A549 (cell line): ENCODE measurements at regions not wholly inside any gene's neighbourhood (a gene's known extent, or its start where the extent isn't known, plus 50 kb on each side); places are given as distances from the start of the nearest gene placed in this dataset.

ENCODE experiments used
- ATAC-seq, 2 experiments: fragments of 200-7000 bp in 1 of 2; fragments of >200 bp in 1 of 2; cut with Nextera tagmentation in 1 of 2; cut with Tn5 transposase in 1 of 2; 3 replicates each; pipeline versions ENCODE4 v1.8.0 to v1.9.1; 2018 to 2020; ENCODE audit warnings: mild to moderate bottlenecking in 1 of 2, moderate library complexity in 1 of 2
- CTCF ChIA-PET: fragments of 300-600 bp; sonication (Branson Sonifier 250); formaldehyde crosslinking; extraction: SDS; loops from one replicate; lab custom pipeline; 2021; ENCODE audit warnings: antibody characterized with exemption, inconsistent platforms; lab: Yijun Ruan, JAX
- POLR2A ChIA-PET: fragments of 350-600 bp; formaldehyde crosslinking; extraction: SDS; loops from one replicate; lab custom pipeline; 2021; ENCODE audit warnings: antibody characterized with exemption, inconsistent platforms; lab: Yijun Ruan, JAX
- DNase-seq, 2 experiments: peaks; one replicate each; pipeline versions ENCODE4 v3.0.0 to v3.0.0-alpha.2; 2011 to 2016; ENCODE audit warnings: low read depth in 1 of 2, low spot score in 1 of 2
- FAIRE-seq: peaks from 2 replicates; lab custom pipeline; 2011; peaks lifted over from hg19 to GRCh38; lab: Jason Lieb, UNC
- H3K27ac ChIP-seq, 2 experiments: fragments of >200 bp; sonication (Bioruptor Twin); formaldehyde crosslinking; 3 replicates each; pipeline ENCODE4 v1.5.1; 2016 to 2017
- H3K4me1 ChIP-seq: fragments of >200 bp; sonication (Bioruptor Twin); formaldehyde crosslinking; 3 replicates; pipeline ENCODE4 v1.6.1; 2016
- H3K4me2 ChIP-seq: fragments of >200 bp; sonication (Bioruptor Twin); formaldehyde crosslinking; 3 replicates; pipeline ENCODE4 v1.6.1; 2016
- H3K4me3 ChIP-seq: fragments of >200 bp; sonication (Bioruptor Twin); formaldehyde crosslinking; 3 replicates; pipeline ENCODE4 v1.5.1; 2016
- H3K9me3 ChIP-seq: fragments of >200 bp; sonication (Bioruptor Twin); formaldehyde crosslinking; 3 replicates; pipeline ENCODE4 v1.6.1; 2016
- CBX8 ChIP-seq: fragments of 200-600 bp; sonication (generic); IDR thresholded peaks from 2 replicates; pipeline ENCODE4 v1.6.1; 2016
- CEBPB ChIP-seq, 2 experiments: fragments of >200 bp in 1 of 2; sonication (Bioruptor Twin) in 1 of 2; formaldehyde crosslinking in 1 of 2; IDR thresholded peaks; 2 replicates each; pipeline ENCODE4 v1.6.1; 2012 to 2016
- CHD2 ChIP-seq: fragments of 150-350 bp; IDR thresholded peaks from 2 replicates; pipeline ENCODE4 v1.6.1; 2014; ENCODE audit warnings: low read length; ENCODE audit not compliant: partially characterized antibody
- ESRRA ChIP-seq: fragments of 150-350 bp; IDR thresholded peaks from 2 replicates; pipeline ENCODE4 v1.6.1; 2014; ENCODE audit warnings: mild to moderate bottlenecking, low read length, borderline replicate concordance
- FOSB ChIP-seq: fragments of 250-450 bp; sonication (Bioruptor Pico); IDR thresholded peaks from 2 replicates; pipeline ENCODE4 v1.5.0; 2020; ENCODE audit warnings: mild to moderate bottlenecking, moderate library complexity
- FOSL2 ChIP-seq, 2 experiments: fragments of 450-650 bp in 1 of 2; fragments of >200 bp in 1 of 2; sonication (Bioruptor Twin) in 1 of 2; formaldehyde crosslinking; IDR thresholded peaks; 2 replicates each; pipeline versions ENCODE4 v1.5.0 to v1.6.1; 2016 to 2020; ENCODE audit warnings: mild to moderate bottlenecking in 1 of 2, moderate library complexity in 1 of 2
- HDAC2 ChIP-seq: fragments of 200-600 bp; sonication (generic); IDR thresholded peaks from 2 replicates; pipeline ENCODE4 v1.6.1; 2016
- HEYL ChIP-seq: fragments of 250-450 bp; sonication (Bioruptor Pico); IDR thresholded peaks from 2 replicates; pipeline ENCODE4 v1.8.0; 2021; ENCODE audit warnings: mild to moderate bottlenecking, moderate library complexity
- HOXB5 ChIP-seq: fragments of 250-450 bp; sonication (Bioruptor Pico); IDR thresholded peaks from 2 replicates; pipeline ENCODE4 v1.5.0; 2020; ENCODE audit warnings: mild to moderate bottlenecking, moderate library complexity
- JUNB ChIP-seq: fragments of >200 bp; sonication (Bioruptor Twin); formaldehyde crosslinking; IDR thresholded peaks from 2 replicates; pipeline ENCODE4 v1.6.1; 2016
- NFE2L2 ChIP-seq: fragments of 150-350 bp; conservative IDR thresholded peaks from 2 replicates; pipeline ENCODE4 v1.6.1; 2014; ENCODE audit warnings: low read length
- NR3C1 ChIP-seq: fragments of >200 bp; sonication (Bioruptor Twin); formaldehyde crosslinking; IDR thresholded peaks from 3 replicates; pipeline ENCODE4 v1.6.1; 2017
- RAD21 ChIP-seq, 2 experiments: fragments of >200 bp in 1 of 2; sonication (Bioruptor Twin) in 1 of 2; formaldehyde crosslinking in 1 of 2; IDR thresholded peaks in 1 of 2; conservative IDR thresholded peaks in 1 of 2; 2 replicates in 1 of 2; 3 replicates in 1 of 2; pipeline ENCODE4 v1.6.1; 2012 to 2018; ENCODE audit warnings: inconsistent platforms in 1 of 2
- RARB ChIP-seq: fragments of 250-450 bp; sonication (Bioruptor Pico); IDR thresholded peaks from 2 replicates; pipeline ENCODE4 v1.8.0; 2021; ENCODE audit warnings: mild to moderate bottlenecking, moderate library complexity
- RCOR1 ChIP-seq: fragments of 150-350 bp; IDR thresholded peaks from 2 replicates; pipeline ENCODE4 v1.6.1; 2014; ENCODE audit warnings: antibody characterized with exemption, low read length, low read depth
- REST ChIP-seq: fragments of 200-600 bp; sonication (generic); IDR thresholded peaks from 2 replicates; pipeline ENCODE4 v1.6.1; 2016; ENCODE audit warnings: antibody characterized with exemption, mild to moderate bottlenecking, moderate library complexity
- RFX5 ChIP-seq: fragments of 450-650 bp; IDR thresholded peaks from 2 replicates; pipeline ENCODE4 v1.7.1; 2014; ENCODE audit warnings: antibody characterized with exemption, mild to moderate bottlenecking, moderate library complexity
- RNF2 ChIP-seq: fragments of 200-600 bp; sonication (generic); IDR thresholded peaks from 2 replicates; pipeline ENCODE4 v1.6.1; 2016; ENCODE audit warnings: low read depth, mild to moderate bottlenecking, antibody characterized with exemption, moderate library complexity, borderline replicate concordance
- SMC3 ChIP-seq: fragments of >200 bp; sonication (Bioruptor Twin); formaldehyde crosslinking; IDR thresholded peaks from 3 replicates; pipeline ENCODE4 v1.6.1; 2018; ENCODE audit warnings: inconsistent platforms
- TFCP2L1 ChIP-seq: fragments of 250-450 bp; sonication (Bioruptor Pico); IDR thresholded peaks from 2 replicates; pipeline ENCODE4 v1.5.0; 2021; ENCODE audit warnings: mild to moderate bottlenecking
- ZC3H11A ChIP-seq: fragments of 450-650 bp; IDR thresholded peaks from 2 replicates; pipeline ENCODE4 v1.6.1; 2014; ENCODE audit warnings: antibody characterized with exemption, mild to moderate bottlenecking
- ZFP36 ChIP-seq: fragments of 450-650 bp; IDR thresholded peaks from 2 replicates; pipeline ENCODE4 v1.6.1; 2014; ENCODE audit warnings: borderline replicate concordance; ENCODE audit not compliant: partially characterized antibody
- ZNF302 ChIP-seq: fragments of 250-450 bp; sonication (Bioruptor Pico); IDR thresholded peaks from 2 replicates; pipeline ENCODE4 v1.9.0; 2021; ENCODE audit warnings: inconsistent platforms, mild to moderate bottlenecking, moderate library complexity
- WGBS: methylation state at CpG from one replicate; pipeline ENCODE4 v1.1.6; 2017; ENCODE audit errors: missing lambda C conversion rate; 5-methylcytosine and 5-hydroxymethylcytosine counted together
- TF ChIP-seq, protein P1 (sequence below): fragments of 250-450 bp; sonication (Bioruptor Pico); IDR thresholded peaks from 2 replicates; pipeline ENCODE4 v1.5.0; 2020; ENCODE audit warnings: low read depth, mild to moderate bottlenecking, moderate library complexity
- TF ChIP-seq, protein P2 (sequence below): fragments of 250-450 bp; sonication (Bioruptor Pico); IDR thresholded peaks from 2 replicates; pipeline ENCODE4 v1.5.0; 2021; ENCODE audit warnings: mild to moderate bottlenecking, moderate library complexity, borderline replicate concordance

GRCh38 chrX:70995338-70995737 is 64.4 kb upstream of the SLC7A3 start:
- TF ChIP-seq REST: no peak
- TF ChIP-seq ESRRA: no peak
- TF ChIP-seq CEBPB (IDR thresholded peaks at IDR 0.05): no peak
- no peak for TF ChIP-seq HEYL (CRISPR knock-in tag)
- no peak for TF ChIP-seq ZNF302 (CRISPR knock-in tag)
- TF ChIP-seq, protein P1, sequence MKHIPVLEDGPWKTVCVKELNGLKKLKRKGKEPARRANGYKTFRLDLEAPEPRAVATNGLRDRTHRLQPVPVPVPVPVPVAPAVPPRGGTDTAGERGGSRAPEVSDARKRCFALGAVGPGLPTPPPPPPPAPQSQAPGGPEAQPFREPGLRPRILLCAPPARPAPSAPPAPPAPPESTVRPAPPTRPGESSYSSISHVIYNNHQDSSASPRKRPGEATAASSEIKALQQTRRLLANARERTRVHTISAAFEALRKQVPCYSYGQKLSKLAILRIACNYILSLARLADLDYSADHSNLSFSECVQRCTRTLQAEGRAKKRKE: no peak
- TF ChIP-seq HOXB5 (CRISPR knock-in tag): no peak
- no peak for TF ChIP-seq CBX8
- TF ChIP-seq RFX5: no peak
- no peak for TF ChIP-seq ZFP36
- TF ChIP-seq RARB: no peak
- no peak for TF ChIP-seq JUNB
- no peak for TF ChIP-seq HDAC2
- no peak for TF ChIP-seq RAD21 (conservative IDR thresholded peaks at IDR 0.05 in 1 of 2, IDR thresholded peaks at IDR 0.05 in 1 of 2)
- no peak for TF ChIP-seq ZC3H11A
- TF ChIP-seq FOSB (CRISPR knock-in tag): no peak
- no peak for TF ChIP-seq RNF2
- ChIA-PET POLR2A (no interaction called here), CTCF (interaction anchor here (0.6 to 1.2 kb wide), 2 partner anchors 14 to 133 kb away, joined by 4 read pairs; no protein-coding TSS in a partner anchor)
- Histone ChIP-seq H3K27ac (no peak overlapping the region), H3K4me3 (no peak overlapping the region), H3K4me1 (no peaks in the 10 kb centered on the region), H3K9me3 (peaks cover 9% of the 10 kb centered on the region; the same call in 2 of the 3 replicates), H3K4me2 (no peak overlapping the region)
- WGBS: 67% methylated on average over 5 of the region's 5 CpGs
- no peak for ATAC-seq
- no peak for DNase-seq
- peak; percentile 7 for FAIRE-seq

GRCh38 chrX:70988425-70988824 is 57.5 kb upstream of the SLC7A3 start:
- no peak for ATAC-seq
- WGBS: 79% methylated on average over 5 of the region's 7 CpGs
- H3K4me1 ChIP-seq: no peaks in the 10 kb centered on the region
- ChIA-PET POLR2A (no interaction called here), CTCF (no interaction called here)
- peaks cover 9% of the 10 kb centered on the region; the same call in 2 of the 3 replicates for H3K9me3 ChIP-seq
- no peak overlapping the region for H3K4me3 ChIP-seq
- FAIRE-seq: no peak
- H3K4me2 ChIP-seq: no peak overlapping the region
- DNase-seq: no peak
- TF ChIP-seq ESRRA: no peak
- TF ChIP-seq NR3C1: no peak
- no peak for TF ChIP-seq CBX8
- TF ChIP-seq, protein P2, sequence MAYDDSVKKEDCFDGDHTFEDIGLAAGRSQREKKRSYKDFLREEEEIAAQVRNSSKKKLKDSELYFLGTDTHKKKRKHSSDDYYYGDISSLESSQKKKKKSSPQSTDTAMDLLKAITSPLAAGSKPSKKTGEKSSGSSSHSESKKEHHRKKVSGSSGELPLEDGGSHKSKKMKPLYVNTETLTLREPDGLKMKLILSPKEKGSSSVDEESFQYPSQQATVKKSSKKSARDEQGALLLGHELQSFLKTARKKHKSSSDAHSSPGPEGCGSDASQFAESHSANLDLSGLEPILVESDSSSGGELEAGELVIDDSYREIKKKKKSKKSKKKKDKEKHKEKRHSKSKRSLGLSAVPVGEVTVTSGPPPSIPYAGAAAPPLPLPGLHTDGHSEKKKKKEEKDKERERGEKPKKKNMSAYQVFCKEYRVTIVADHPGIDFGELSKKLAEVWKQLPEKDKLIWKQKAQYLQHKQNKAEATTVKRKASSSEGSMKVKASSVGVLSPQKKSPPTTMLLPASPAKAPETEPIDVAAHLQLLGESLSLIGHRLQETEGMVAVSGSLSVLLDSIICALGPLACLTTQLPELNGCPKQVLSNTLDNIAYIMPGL (CRISPR knock-in tag): no peak
- TF ChIP-seq TFCP2L1 (CRISPR knock-in tag): no peak
- TF ChIP-seq RCOR1: no peak
- TF ChIP-seq ZFP36: no peak
- TF ChIP-seq, protein P1: no peak
- no peak for TF ChIP-seq NFE2L2
- TF ChIP-seq RNF2: no peak
- no peak for TF ChIP-seq RARB
- TF ChIP-seq CHD2: no peak
- TF ChIP-seq HDAC2: no peak
- no peak for TF ChIP-seq FOSL2 (IDR thresholded peaks at IDR 0.05)
- TF ChIP-seq FOSL2 (CRISPR knock-in tag; IDR thresholded peaks at IDR 0.05): no peak
- no peak for TF ChIP-seq SMC3
- H3K27ac ChIP-seq: no peak overlapping the region
